ENCODE measurements at regions not wholly inside any gene's neighbourhood (a gene's known extent, or its start where the extent isn't known, plus 50 kb on each side); places are given as distances from the start of the nearest gene placed in this dataset.
"Not testable (repeated sequence)": the region's sequence is repeated elsewhere in the genome, so short reads cannot be mapped to it uniquely, and the experiment has no call there.

DNA sequence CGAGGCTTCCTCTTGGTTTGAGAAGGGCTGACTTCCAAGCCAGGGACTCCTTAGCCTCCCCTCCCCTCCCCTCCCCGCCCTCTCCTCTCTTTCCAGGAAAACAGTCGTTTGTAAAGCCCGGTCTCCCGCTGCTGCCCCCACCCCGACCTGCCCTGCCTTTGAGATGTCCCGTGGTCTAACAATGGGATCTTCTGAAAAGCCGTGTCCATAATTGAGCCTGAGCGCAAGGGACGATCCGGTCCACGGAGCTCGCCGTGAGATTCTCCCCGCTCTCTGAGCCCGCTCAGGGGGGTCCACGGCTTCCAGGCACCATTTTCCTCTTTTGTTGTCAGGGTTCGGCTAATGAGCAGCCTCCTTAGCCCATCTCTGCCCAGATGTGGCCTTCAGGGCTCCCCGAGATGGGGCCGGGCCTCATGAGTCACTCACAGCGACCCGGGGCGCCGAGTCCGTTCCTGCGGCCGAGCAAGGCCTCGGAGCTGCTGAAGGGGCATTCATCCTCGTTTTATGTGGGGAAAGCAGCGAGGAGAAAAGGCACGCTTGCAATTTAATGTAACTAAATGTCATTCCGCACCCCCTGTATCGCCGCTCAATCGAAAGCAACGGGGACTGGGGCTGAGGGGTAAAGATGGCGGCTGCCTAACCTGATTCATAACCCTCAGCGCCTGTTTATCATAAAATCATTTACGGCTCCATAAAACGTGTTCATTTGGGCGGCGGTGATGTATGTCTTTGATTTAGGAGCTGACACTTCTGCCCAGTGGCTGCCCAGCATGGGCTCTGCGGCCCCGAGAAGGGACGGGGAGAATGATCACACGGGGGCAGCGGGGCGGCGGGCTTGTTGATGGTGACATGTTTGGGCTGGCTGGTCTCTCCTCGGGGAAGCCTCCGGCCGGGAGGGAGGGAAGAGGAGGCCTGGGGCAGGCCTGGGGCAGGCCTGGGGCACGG is 232.6 kb upstream of the C1orf174 start:
- TF ChIP-seq POLR2AphosphoS5 (IDR thresholded peaks at IDR 0.05; ENCODE audit: low read depth, low read length) = no peak
- FAIRE-seq = no peak
- DNase-seq (ENCODE audit: insufficient read length, low spot score) = no peak

DNA sequence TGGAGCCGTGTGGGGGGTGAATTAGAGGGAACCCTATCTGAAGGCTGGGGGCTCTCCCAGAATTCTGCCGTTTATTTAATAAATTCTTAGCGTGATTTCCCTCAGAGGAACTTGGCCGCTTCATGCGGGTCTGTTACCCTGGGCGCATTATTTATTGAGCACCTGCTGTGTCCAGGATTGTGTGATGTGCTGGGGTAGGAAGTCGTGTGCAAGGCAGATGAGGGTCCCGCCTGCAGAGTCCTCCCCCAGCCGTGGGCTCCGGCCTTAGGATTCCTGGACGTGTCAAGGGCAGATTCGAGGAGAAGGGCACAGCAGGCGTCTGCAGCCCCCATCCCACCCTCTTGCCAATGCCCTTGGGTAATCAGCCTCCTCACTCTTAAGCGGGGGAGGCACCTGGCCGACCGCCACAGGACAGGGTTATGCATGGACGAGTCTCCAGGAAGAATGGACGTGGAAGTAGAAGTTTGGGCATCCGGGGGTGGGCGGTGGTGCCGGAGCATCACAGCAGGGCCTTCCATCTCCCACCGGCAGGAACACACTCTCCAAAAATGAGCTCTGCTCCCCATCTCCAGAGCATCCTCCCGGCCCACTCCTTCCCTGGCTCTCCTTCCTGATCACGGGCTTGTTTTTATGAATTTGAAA is 233.3 kb upstream of the C1orf174 start:
- no peak for FAIRE-seq
- no peak for DNase-seq (ENCODE audit: insufficient read length, low spot score)
- TF ChIP-seq POLR2AphosphoS5 (IDR thresholded peaks at IDR 0.05; ENCODE audit: low read depth, low read length) (no peak), SPI1 (IDR thresholded peaks at IDR 0.05; ENCODE audit: low read depth, low read length) (no peak), TAF1 (IDR thresholded peaks at IDR 0.05; ENCODE audit: low read depth, low read length) (no peak), POU2F2 (IDR thresholded peaks at IDR 0.05; ENCODE audit: low read depth, low read length) (no peak), POLR2A (IDR thresholded peaks at IDR 0.05; ENCODE audit: low read depth, low read length) (no peak), PAX5 (IDR thresholded peaks at IDR 0.05; ENCODE audit: insufficient read depth, low read length, severe bottlenecking) (no peak)

DNA sequence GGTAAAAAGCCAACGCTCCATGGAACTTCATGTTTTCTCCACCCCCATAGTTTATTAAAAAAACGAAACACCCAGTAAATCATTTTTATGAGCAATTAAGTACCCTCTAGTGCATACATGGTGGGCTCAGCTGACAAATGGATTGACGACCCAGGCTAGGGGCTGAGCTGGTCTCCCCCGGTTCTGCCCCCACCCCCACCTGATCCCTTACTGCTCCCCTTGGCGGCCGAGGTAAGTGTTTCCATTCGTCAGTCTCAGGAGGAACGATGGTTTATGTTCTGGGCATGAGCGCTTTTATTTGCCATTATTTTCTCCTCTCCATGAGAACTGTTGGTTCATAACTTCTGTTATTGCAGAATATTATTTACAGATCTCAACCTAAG is 233.9 kb upstream of the C1orf174 start:
- DNase-seq (ENCODE audit: insufficient read length, low spot score) (no peak), FAIRE-seq (no peak)
- TF ChIP-seq POLR2A (IDR thresholded peaks at IDR 0.05; ENCODE audit: low read depth, low read length) = no peak
- no peak for TF ChIP-seq TAF1 (IDR thresholded peaks at IDR 0.05; ENCODE audit: low read depth, low read length)
- TF ChIP-seq SPI1 (IDR thresholded peaks at IDR 0.05; ENCODE audit: low read depth, low read length) = no peak
- no peak for TF ChIP-seq PAX5 (IDR thresholded peaks at IDR 0.05; ENCODE audit: insufficient read depth, low read length, severe bottlenecking)
- no peak for TF ChIP-seq POU2F2 (IDR thresholded peaks at IDR 0.05; ENCODE audit: low read depth, low read length)
- no peak for TF ChIP-seq POLR2AphosphoS5 (IDR thresholded peaks at IDR 0.05; ENCODE audit: low read depth, low read length)

DNA sequence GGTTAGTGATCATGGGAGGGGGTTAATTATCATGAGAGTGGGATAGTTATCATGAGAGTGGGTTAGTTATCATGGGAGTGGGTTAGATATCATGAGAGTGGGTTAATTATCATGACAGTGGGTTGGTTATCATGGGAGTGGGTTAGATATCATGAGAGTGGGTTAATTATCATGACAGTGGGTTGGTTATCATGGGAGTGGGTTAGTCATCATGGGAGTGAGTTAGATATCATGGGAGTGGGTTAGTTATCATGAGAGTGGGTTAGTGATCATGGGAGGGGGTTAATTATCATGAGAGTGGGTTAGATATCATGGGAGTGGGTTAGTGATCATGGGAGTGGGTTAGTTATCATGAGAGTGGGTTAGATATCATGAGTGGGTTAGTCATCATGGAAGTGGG is 235.8 kb upstream of the C1orf174 start:
- not testable (repeated sequence) for DNase-seq (ENCODE audit: insufficient read length, low spot score)
- peak; percentile 33 for FAIRE-seq

DNA sequence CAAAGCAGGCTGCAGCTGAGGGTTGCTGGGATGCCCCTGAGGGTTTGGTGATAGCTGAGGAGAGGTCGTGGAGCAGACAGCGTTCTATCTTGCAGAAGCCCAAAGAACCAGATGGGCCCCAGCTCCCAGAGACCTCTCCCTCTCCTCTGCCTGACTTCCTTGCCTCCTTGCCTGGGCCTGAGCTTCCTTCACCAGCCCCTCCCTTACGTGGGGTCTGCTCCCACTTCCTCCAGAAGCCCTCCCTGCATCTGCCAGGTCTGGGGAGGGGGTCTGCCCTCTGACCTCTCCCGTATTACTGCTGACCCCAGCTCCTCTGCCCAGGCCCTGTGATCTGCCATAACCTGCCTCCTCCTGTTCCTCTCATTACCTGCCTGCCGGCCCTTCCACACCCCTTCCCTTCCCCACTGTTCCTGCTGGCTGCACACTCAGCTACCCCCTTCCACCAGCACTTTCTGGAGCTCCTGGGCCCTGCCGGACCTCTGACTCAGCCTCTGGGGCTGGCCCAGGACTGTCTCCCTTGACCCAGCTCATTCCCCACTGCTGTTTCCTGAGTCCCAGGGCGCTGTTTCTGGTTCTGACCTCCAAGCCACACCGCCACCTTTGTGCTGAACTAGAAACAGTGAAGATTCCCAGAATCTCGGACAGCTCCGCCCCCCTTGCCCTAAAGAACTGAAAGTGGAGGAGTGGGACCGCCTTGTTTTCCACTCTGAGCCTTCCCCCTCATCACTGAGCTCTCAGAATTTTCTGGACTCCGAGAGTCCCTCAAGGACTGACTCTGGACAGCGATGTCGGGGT is 237.7 kb upstream of the C1orf174 start:
- no peak for DNase-seq (ENCODE audit: insufficient read length, low spot score)
- no peak for FAIRE-seq

DNA sequence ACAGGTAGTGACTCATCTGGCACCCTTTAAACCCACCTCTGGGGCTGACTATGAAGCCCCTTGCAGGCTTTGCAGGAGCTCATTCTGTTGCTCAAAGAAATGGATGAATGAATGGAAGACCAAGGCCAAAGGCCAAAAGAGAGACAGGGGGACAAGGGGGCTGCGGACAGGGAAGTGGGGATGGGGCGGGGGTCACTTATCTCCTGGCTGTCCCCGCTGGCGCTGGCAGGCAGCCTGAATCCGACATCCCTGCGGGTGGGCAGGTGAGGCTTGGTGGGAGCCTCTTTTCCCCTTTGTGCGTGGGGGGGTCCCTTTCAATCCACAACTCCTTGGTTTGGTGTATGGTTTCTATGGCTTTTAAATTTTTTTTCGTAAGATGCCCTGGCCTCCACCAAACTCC is 239.6 kb upstream of the C1orf174 start:
- DNase-seq (ENCODE audit: insufficient read length, low spot score) (no peak), FAIRE-seq (no peak)

More for the DNA sequence above, 237.7 kb upstream of the C1orf174 start:
- TF ChIP-seq SPI1 (IDR thresholded peaks at IDR 0.05; ENCODE audit: low read depth, low read length) (no peak), POU2F2 (IDR thresholded peaks at IDR 0.05; ENCODE audit: low read depth, low read length) (no peak), PAX5 (IDR thresholded peaks at IDR 0.05; ENCODE audit: insufficient read depth, low read length, severe bottlenecking) (no peak), POLR2A (IDR thresholded peaks at IDR 0.05; ENCODE audit: low read depth, low read length) (no peak), TAF1 (IDR thresholded peaks at IDR 0.05; ENCODE audit: low read depth, low read length) (no peak), POLR2AphosphoS5 (IDR thresholded peaks at IDR 0.05; ENCODE audit: low read depth, low read length) (no peak)

DNA sequence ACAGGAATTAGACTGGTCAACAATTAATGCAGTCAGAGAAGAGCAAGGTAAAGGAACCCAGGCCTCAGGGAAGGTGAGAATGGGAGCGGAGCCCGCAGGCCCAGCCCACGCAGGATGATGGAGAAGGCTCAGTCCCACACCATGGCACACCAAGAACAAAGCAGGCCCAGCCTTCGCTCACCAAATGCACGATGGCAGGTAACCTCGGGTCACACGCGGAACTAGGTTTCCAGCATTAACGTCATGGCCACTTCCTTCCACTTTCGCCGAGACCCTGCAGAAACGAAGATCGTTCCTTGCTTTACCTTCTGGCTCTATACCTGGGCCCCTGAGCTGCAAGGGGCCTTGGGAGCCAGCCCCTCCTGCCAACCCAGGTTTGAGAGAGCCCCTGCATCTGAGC is 240.2 kb upstream of the C1orf174 start:
- FAIRE-seq (no peak), DNase-seq (ENCODE audit: insufficient read length, low spot score) (no peak)
- TF ChIP-seq POU2F2 (IDR thresholded peaks at IDR 0.05; ENCODE audit: low read depth, low read length) = no peak
- no peak for TF ChIP-seq TAF1 (IDR thresholded peaks at IDR 0.05; ENCODE audit: low read depth, low read length)
- no peak for TF ChIP-seq POLR2A (IDR thresholded peaks at IDR 0.05; ENCODE audit: low read depth, low read length)
- TF ChIP-seq PAX5 (IDR thresholded peaks at IDR 0.05; ENCODE audit: insufficient read depth, low read length, severe bottlenecking) = no peak

More for the DNA sequence above, 239.6 kb upstream of the C1orf174 start:
- TF ChIP-seq PAX5 (IDR thresholded peaks at IDR 0.05; ENCODE audit: insufficient read depth, low read length, severe bottlenecking) = no peak
- TF ChIP-seq TAF1 (IDR thresholded peaks at IDR 0.05; ENCODE audit: low read depth, low read length) = no peak
- TF ChIP-seq POLR2A (IDR thresholded peaks at IDR 0.05; ENCODE audit: low read depth, low read length) = no peak
- TF ChIP-seq POLR2AphosphoS5 (IDR thresholded peaks at IDR 0.05; ENCODE audit: low read depth, low read length) = no peak
- TF ChIP-seq POU2F2 (IDR thresholded peaks at IDR 0.05; ENCODE audit: low read depth, low read length) = no peak
- TF ChIP-seq SPI1 (IDR thresholded peaks at IDR 0.05; ENCODE audit: low read depth, low read length) = no peak

DNA sequence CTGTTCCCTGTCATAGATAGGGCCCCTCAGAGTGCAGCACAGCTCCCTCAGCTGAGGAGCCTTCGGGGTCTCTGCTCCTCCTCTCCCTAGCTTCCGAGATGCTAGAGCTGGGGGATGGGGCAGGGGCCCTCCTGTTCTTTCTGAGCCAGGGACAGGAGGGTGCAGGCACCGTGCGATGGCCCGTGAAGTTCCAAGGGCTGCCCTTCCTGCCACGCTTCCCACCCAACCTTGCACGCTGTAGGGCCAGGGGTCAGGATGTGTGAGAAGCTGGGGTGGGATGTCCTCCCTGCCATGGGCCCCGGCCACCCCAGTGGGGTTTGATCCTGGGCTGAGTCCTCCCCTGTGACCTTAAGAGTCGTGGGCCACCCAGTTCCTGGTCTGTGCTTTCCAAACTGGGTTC is 240.7 kb upstream of the C1orf174 start:
- DNase-seq (ENCODE audit: insufficient read length, low spot score) (no peak), FAIRE-seq (no peak)
- TF ChIP-seq TAF1 (IDR thresholded peaks at IDR 0.05; ENCODE audit: low read depth, low read length) (no peak), POLR2A (IDR thresholded peaks at IDR 0.05; ENCODE audit: low read depth, low read length) (no peak), SPI1 (IDR thresholded peaks at IDR 0.05; ENCODE audit: low read depth, low read length) (no peak), POLR2AphosphoS5 (IDR thresholded peaks at IDR 0.05; ENCODE audit: low read depth, low read length) (no peak), POU2F2 (IDR thresholded peaks at IDR 0.05; ENCODE audit: low read depth, low read length) (no peak), PAX5 (IDR thresholded peaks at IDR 0.05; ENCODE audit: insufficient read depth, low read length, severe bottlenecking) (no peak)

DNA sequence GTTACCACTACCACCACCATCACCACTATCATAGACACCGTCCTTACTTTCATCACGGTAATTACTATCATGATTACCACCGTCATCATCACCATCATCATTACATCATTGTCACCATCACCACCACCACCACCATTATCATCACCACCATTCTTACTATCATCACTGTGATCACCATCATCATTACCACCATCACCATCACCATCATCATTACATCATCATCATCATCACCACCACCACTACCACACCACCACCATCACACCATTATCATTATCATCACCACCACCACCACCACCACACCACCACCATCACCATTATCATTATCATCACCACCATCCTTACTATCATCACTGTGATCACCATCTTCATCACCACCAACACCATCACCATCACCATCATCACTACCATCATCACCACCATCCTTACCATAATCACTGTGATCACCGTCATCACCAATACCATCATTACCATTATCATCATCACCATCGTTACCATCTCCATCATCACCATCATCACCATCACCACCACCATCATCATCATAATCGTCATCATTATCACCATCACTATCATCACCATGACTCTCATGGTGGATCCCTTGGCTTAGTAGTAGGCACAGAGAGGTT is 244.4 kb upstream of the C1orf174 start:
- peak; percentile 96 for FAIRE-seq
- DNase-seq (ENCODE audit: insufficient read length, low spot score) = no peak
- no peak for TF ChIP-seq POLR2A (IDR thresholded peaks at IDR 0.05; ENCODE audit: low read depth, low read length)
